Tibial nerve (tissue), 3 donors: ENCODE measurements at regions not wholly inside any gene's neighbourhood (a gene's known extent, or its start where the extent isn't known, plus 50 kb on each side); places are given as distances from the start of the nearest gene placed in this dataset.

Source experiments
- POLR2A ChIP-seq, 2 donors: fragments of 450-650 bp; IDR thresholded peaks; one replicate each; pipeline ENCODE4 v1.6.1; 2017; ENCODE audit warnings: antibody characterized with exemption in 2 of 2, mild to moderate bottlenecking in 2 of 2, moderate library complexity in 2 of 2
- TF ChIP-seq, protein P1 (sequence below), 5 experiments: fragments of 200-600 bp in 3 of 5; fragments of 450-650 bp in 2 of 5; sonication (generic) in 3 of 5; IDR thresholded peaks; one replicate each; pipeline ENCODE4 v1.5.1; 2016 to 2019; ENCODE audit warnings: antibody characterized with exemption in 5 of 5, mild to moderate bottlenecking in 3 of 5, moderate library complexity in 2 of 5

DNA sequence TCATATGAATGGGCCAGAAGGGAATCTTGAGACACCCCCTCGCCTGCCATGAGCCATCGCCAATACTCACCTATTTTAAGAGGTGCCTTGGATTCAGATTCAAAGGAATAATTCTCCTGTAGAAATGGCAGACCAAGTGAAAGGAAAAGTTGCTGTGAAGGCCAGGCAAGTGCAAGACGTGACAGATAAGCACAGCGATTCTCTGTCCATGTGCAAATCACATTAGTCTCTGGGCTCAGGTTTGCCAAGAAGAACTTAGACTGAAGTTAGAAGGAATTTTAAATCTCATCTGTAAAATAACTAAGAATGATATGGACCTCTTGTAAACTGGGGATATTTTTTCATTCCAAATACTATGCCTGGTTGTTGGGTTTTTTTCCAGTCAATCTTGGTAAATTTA is 173.6 kb downstream of the UACA start:
- TF ChIP-seq, protein P1, sequence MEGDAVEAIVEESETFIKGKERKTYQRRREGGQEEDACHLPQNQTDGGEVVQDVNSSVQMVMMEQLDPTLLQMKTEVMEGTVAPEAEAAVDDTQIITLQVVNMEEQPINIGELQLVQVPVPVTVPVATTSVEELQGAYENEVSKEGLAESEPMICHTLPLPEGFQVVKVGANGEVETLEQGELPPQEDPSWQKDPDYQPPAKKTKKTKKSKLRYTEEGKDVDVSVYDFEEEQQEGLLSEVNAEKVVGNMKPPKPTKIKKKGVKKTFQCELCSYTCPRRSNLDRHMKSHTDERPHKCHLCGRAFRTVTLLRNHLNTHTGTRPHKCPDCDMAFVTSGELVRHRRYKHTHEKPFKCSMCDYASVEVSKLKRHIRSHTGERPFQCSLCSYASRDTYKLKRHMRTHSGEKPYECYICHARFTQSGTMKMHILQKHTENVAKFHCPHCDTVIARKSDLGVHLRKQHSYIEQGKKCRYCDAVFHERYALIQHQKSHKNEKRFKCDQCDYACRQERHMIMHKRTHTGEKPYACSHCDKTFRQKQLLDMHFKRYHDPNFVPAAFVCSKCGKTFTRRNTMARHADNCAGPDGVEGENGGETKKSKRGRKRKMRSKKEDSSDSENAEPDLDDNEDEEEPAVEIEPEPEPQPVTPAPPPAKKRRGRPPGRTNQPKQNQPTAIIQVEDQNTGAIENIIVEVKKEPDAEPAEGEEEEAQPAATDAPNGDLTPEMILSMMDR (IDR thresholded peaks at IDR 0.05), result no peak
- TF ChIP-seq POLR2A (IDR thresholded peaks at IDR 0.05), result no peak
